OCI-LY1 (cell line): ENCODE measurements at regions not wholly inside any gene's neighbourhood (a gene's known extent, or its start where the extent isn't known, plus 50 kb on each side); places are given as distances from the start of the nearest gene placed in this dataset.

ENCODE experiments used
- EZH2 ChIP-seq: fragments of 200-600 bp; sonication (generic), shearing (Covaris generic); IDR thresholded peaks from 2 replicates; pipeline ENCODE4 v1.8.0; 2017; ENCODE audit warnings: borderline replicate concordance, mixed run types, mild to moderate bottlenecking, antibody characterized with exemption, low read length, moderate library complexity, mixed read lengths
- TF ChIP-seq, protein P1 (sequence below): fragments of 200-600 bp; sonication (generic), shearing (Covaris generic); IDR thresholded peaks from 2 replicates; pipeline ENCODE4 v1.5.1; 2017; ENCODE audit warnings: mild to moderate bottlenecking, antibody characterized with exemption, low read length, moderate library complexity, mixed read lengths

DNA sequence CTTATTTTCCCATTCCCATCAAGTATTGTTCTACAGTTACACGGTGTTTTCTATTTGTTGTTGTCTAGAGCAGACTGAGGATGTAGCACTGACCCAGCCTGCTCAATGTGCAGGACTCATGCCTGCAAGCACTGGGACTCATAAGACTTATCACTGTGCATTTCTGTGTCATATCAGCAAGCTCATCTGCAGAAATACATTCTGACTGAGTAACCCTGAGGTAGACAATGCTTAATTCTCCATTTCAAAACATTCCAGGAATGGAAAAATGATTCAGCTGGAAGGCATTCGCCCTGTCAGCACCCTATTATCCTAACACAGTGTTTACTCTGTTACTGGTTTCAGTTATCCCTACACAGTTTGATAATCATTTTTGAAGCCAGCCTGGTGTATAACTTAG, 2506.4 kb downstream of the PCDH9 start:
- TF ChIP-seq, protein P1, sequence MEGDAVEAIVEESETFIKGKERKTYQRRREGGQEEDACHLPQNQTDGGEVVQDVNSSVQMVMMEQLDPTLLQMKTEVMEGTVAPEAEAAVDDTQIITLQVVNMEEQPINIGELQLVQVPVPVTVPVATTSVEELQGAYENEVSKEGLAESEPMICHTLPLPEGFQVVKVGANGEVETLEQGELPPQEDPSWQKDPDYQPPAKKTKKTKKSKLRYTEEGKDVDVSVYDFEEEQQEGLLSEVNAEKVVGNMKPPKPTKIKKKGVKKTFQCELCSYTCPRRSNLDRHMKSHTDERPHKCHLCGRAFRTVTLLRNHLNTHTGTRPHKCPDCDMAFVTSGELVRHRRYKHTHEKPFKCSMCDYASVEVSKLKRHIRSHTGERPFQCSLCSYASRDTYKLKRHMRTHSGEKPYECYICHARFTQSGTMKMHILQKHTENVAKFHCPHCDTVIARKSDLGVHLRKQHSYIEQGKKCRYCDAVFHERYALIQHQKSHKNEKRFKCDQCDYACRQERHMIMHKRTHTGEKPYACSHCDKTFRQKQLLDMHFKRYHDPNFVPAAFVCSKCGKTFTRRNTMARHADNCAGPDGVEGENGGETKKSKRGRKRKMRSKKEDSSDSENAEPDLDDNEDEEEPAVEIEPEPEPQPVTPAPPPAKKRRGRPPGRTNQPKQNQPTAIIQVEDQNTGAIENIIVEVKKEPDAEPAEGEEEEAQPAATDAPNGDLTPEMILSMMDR: no peak
- TF ChIP-seq EZH2: no peak
